ENCODE measurements at regions not wholly inside any gene's neighbourhood (a gene's known extent, or its start where the extent isn't known, plus 50 kb on each side); places are given as distances from the start of the nearest gene placed in this dataset.

GRCh38 chr6:165978476-165978875 lies 189.2 kb downstream of the TBXT start:
- peaks cover 2% of the 10 kb centered on the region for H3K27me3 Mint-ChIP-seq (ENCODE audit: unreplicated experiment)

GRCh38 chr6:165976684-165977083 lies 191.0 kb downstream of the TBXT start:
- H3K27ac Mint-ChIP-seq (ENCODE audit: unreplicated experiment): no peak overlapping the region
- H3K4me3 Mint-ChIP-seq (ENCODE audit: unreplicated experiment): no peak overlapping the region
- DNase-seq (ENCODE audit: low spot score): no peak
- no peaks in the 10 kb centered on the region for H3K9me3 Mint-ChIP-seq (ENCODE audit: unreplicated experiment)
- no peaks in the 10 kb centered on the region for H3K36me3 Mint-ChIP-seq (ENCODE audit: low read depth, unreplicated experiment)
- no peak for TF ChIP-seq CTCF (IDR thresholded peaks at IDR 0.05; ENCODE audit: unreplicated experiment)
- no peaks in the 10 kb centered on the region for H3K4me1 Mint-ChIP-seq (ENCODE audit: unreplicated experiment)
- H3K27me3 Mint-ChIP-seq (ENCODE audit: unreplicated experiment): peaks cover 2% of the 10 kb centered on the region

More at GRCh38 chr6:165978476-165978875, 189.2 kb downstream of the TBXT start:
- no peak for TF ChIP-seq CTCF (IDR thresholded peaks at IDR 0.05; ENCODE audit: unreplicated experiment)
- Mint-ChIP-seq H3K27ac (ENCODE audit: unreplicated experiment) (no peak overlapping the region), H3K4me1 (ENCODE audit: unreplicated experiment) (no peaks in the 10 kb centered on the region), H3K9me3 (ENCODE audit: unreplicated experiment) (no peaks in the 10 kb centered on the region), H3K36me3 (ENCODE audit: low read depth, unreplicated experiment) (no peaks in the 10 kb centered on the region), H3K4me3 (ENCODE audit: unreplicated experiment) (no peak overlapping the region)
- no peak for DNase-seq (ENCODE audit: low spot score)

- no peak for DNase-seq (ENCODE audit: low spot score)
- Mint-ChIP-seq H3K27me3 (ENCODE audit: unreplicated experiment) (peaks cover 2% of the 10 kb centered on the region), H3K4me1 (ENCODE audit: unreplicated experiment) (no peaks in the 10 kb centered on the region), H3K4me3 (ENCODE audit: unreplicated experiment) (no peak overlapping the region), H3K27ac (ENCODE audit: unreplicated experiment) (no peak overlapping the region), H3K9me3 (ENCODE audit: unreplicated experiment) (no peaks in the 10 kb centered on the region), H3K36me3 (ENCODE audit: low read depth, unreplicated experiment) (no peaks in the 10 kb centered on the region)
- no peak for TF ChIP-seq CTCF (IDR thresholded peaks at IDR 0.05; ENCODE audit: unreplicated experiment)
Measured at GRCh38 chr6:165974817-165975216, 192.8 kb downstream of the TBXT start.

GRCh38 chr6:165973473-165973872 lies 194.2 kb downstream of the TBXT start:
- Mint-ChIP-seq H3K4me3 (ENCODE audit: unreplicated experiment) (no peak overlapping the region), H3K36me3 (ENCODE audit: low read depth, unreplicated experiment) (no peaks in the 10 kb centered on the region), H3K4me1 (ENCODE audit: unreplicated experiment) (peaks cover 4% of the 10 kb centered on the region), H3K27ac (ENCODE audit: unreplicated experiment) (no peak overlapping the region), H3K9me3 (ENCODE audit: unreplicated experiment) (no peaks in the 10 kb centered on the region), H3K27me3 (ENCODE audit: unreplicated experiment) (peaks cover 2% of the 10 kb centered on the region)
- TF ChIP-seq CTCF (IDR thresholded peaks at IDR 0.05; ENCODE audit: unreplicated experiment): no peak
- DNase-seq (ENCODE audit: low spot score): no peak

GRCh38 chr6:165972139-165972802 lies 195.4 kb downstream of the TBXT start:
- peaks cover 2% of the 10 kb centered on the region for H3K27me3 Mint-ChIP-seq (ENCODE audit: unreplicated experiment)

More at GRCh38 chr6:165972139-165972802, 195.4 kb downstream of the TBXT start:
- H3K4me1 Mint-ChIP-seq (ENCODE audit: unreplicated experiment): peaks cover 4% of the 10 kb centered on the region
- H3K36me3 Mint-ChIP-seq (ENCODE audit: low read depth, unreplicated experiment): no peaks in the 10 kb centered on the region
- H3K9me3 Mint-ChIP-seq (ENCODE audit: unreplicated experiment): no peaks in the 10 kb centered on the region
- no peak overlapping the region for H3K4me3 Mint-ChIP-seq (ENCODE audit: unreplicated experiment)
- TF ChIP-seq CTCF (IDR thresholded peaks at IDR 0.05; ENCODE audit: unreplicated experiment): no peak
- DNase-seq (ENCODE audit: low spot score): no peak
- H3K27ac Mint-ChIP-seq (ENCODE audit: unreplicated experiment): no peak overlapping the region

Data from endothelial cell (in vitro differentiated cells).